Omental fat pad (tissue), 3 donors: ENCODE measurements at regions not wholly inside any gene's neighbourhood (a gene's known extent, or its start where the extent isn't known, plus 50 kb on each side); places are given as distances from the start of the nearest gene placed in this dataset.

ENCODE experiments used
- ATAC-seq: fragments of 150-250 bp; one replicate; pipeline ENCODE4 v1.9.1; 2016; ENCODE audit warnings: mild to moderate bottlenecking, moderate library complexity; ENCODE audit not compliant: low FRiP score
- DNase-seq: peaks from one replicate; pipeline ENCODE4 v3.0.0-alpha.2; 2019; ENCODE audit warnings: low spot score
- CTCF ChIP-seq, 3 donors: fragments of 450-650 bp; IDR thresholded peaks; one replicate each; pipeline ENCODE4 v1.5.1; 2016 to 2017; ENCODE audit warnings: antibody characterized with exemption in 3 of 3, mild to moderate bottlenecking in 3 of 3, moderate library complexity in 2 of 3

DNA sequence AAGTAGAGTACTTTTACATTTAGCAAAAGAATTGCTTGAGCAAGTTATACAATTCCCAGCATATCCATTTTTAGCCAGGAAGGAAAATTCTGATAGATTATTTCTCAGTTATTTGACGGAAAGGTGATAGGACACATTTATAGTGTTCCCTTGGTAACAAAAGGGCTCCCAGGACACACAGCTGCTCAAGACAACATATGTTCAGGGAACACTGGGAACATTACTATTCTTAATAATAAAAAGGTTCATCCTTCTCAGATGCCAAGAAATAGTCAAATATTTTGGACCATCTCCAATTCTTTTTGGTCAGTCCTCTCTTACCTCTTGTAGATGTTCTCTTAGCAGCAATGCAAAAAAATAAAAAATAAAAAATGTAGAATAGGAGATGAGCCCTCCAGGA lies 66.8 kb upstream of the SMAD1 start:
- no peak for DNase-seq
- TF ChIP-seq CTCF (IDR thresholded peaks at IDR 0.05) = no peak
- ATAC-seq = no peak

DNA sequence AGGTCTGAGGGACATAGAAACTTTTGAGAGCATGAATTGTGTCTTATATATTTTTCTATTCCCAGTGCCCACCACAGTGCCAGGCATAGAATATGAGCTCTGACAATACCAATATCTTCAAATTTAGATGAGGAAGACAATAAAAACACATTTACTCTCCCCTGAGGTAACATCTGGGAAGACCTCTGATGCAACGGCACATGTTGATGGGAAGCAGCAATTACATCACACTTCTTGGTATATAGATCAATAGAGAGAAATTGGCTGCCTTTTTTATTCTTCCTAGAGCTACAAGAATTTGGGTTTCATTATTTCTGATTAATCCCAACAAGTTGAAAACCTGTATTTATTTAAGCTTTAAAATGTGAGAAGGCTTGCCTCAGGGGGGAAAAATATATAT lies 67.4 kb upstream of the SMAD1 start:
- ATAC-seq = no peak
- DNase-seq = no peak
- TF ChIP-seq CTCF (IDR thresholded peaks at IDR 0.05) = no peak

DNA sequence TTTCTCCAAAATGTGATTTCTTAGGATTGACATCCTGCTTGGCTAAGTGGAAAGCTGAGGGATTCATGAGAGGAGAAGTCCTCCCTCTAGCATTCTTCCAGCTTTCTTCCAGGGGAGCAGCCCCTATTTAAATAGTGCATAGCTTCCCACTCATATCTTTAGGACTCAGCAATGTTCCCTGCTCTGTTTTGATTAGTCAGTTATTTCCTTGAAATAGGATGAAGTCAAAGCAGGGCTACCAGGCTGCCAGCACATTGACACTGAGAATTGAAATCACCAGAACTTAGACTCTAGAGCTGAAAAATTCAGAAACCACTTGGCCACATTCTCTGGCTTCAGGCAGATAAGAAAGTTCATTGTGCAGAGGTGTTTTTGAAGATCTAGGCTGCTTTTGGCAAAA lies 74.7 kb upstream of the SMAD1 start:
- no peak for TF ChIP-seq CTCF (IDR thresholded peaks at IDR 0.05)
- ATAC-seq = no peak
- DNase-seq = no peak

GRCh38 chr4:145404761-145405160 lies 76.9 kb upstream of the SMAD1 start:
- no peak for ATAC-seq
- TF ChIP-seq CTCF (IDR thresholded peaks at IDR 0.05) = no peak
- DNase-seq = no peak

GRCh38 chr4:145396581-145396980 lies 85.1 kb upstream of the SMAD1 start:
- ATAC-seq (no peak), DNase-seq (no peak)
- TF ChIP-seq CTCF (IDR thresholded peaks at IDR 0.05) = no peak

- ATAC-seq (no peak), DNase-seq (no peak)
- TF ChIP-seq CTCF (IDR thresholded peaks at IDR 0.05) = no peak
Observed at GRCh38 chr4:145390571-145390970, 91.1 kb upstream of the SMAD1 start.

- DNase-seq = no peak
- no peak for TF ChIP-seq CTCF (IDR thresholded peaks at IDR 0.05)
- no peak for ATAC-seq
Observed at GRCh38 chr4:145389550-145389949, 92.1 kb upstream of the SMAD1 start.
